GM23338 (cell line): ENCODE measurements at regions not wholly inside any gene's neighbourhood (a gene's known extent, or its start where the extent isn't known, plus 50 kb on each side); places are given as distances from the start of the nearest gene placed in this dataset.
A peak's percentile ranks its signal among the peaks of the same experiment; 100 is the strongest.

ENCODE experiments used
- ATAC-seq: fragments of 200-7000 bp; cut with Tn5 transposase; 3 replicates; pipeline ENCODE4 v1.9.1; 2020
- DNase-seq: peaks from one replicate; pipeline ENCODE4 v3.0.0-alpha.2; 2015; ENCODE audit warnings: low spot score
- H2AFZ ChIP-seq: fragments of 200-600 bp; sonication (generic); 2 replicates; pipeline ENCODE4 v1.8.0; 2016; ENCODE audit warnings: antibody characterized with exemption, mild to moderate bottlenecking, moderate library complexity
- H3F3A ChIP-seq: fragments of 200-600 bp; sonication (generic); replicated peaks from 2 replicates; pipeline ENCODE4 v1.8.0; 2017; ENCODE audit warnings: antibody characterized with exemption, mixed run types, low read depth
- H3K27ac ChIP-seq: fragments of 200-600 bp; sonication (generic); 2 replicates; pipeline ENCODE4 v1.6.1; 2016; ENCODE audit warnings: low read depth
- H3K27me3 ChIP-seq: fragments of 200-600 bp; sonication (generic); 2 replicates; pipeline ENCODE4 v1.8.0; 2016; ENCODE audit warnings: mild to moderate bottlenecking, mixed run types, moderate library complexity; ENCODE audit not compliant: insufficient read depth
- H3K36me3 ChIP-seq: fragments of 200-600 bp; sonication (generic); 2 replicates; pipeline ENCODE4 v1.8.0; 2016; ENCODE audit warnings: mild to moderate bottlenecking; ENCODE audit not compliant: insufficient read depth
- H3K4me1 ChIP-seq: fragments of 200-600 bp; sonication (generic); 2 replicates; pipeline ENCODE4 v1.8.0; 2016; ENCODE audit warnings: mild to moderate bottlenecking, moderate library complexity; ENCODE audit not compliant: insufficient read depth
- H3K4me2 ChIP-seq: fragments of 200-600 bp; sonication (generic); 2 replicates; pipeline ENCODE4 v1.7.1; 2017; ENCODE audit warnings: mixed run types
- H3K4me3 ChIP-seq: fragments of 200-600 bp; sonication (generic); 2 replicates; pipeline ENCODE4 v1.6.1; 2016; ENCODE audit warnings: mixed run types
- H3K79me2 ChIP-seq: fragments of 200-600 bp; sonication (generic); replicated peaks from 2 replicates; pipeline ENCODE4 v1.8.0; 2017; ENCODE audit warnings: mild to moderate bottlenecking; ENCODE audit not compliant: insufficient read depth
- H3K9me2 ChIP-seq: fragments of 200-600 bp; sonication (generic); 2 replicates; pipeline ENCODE4 v1.8.0; 2017; ENCODE audit not compliant: insufficient read depth
- H4K20me1 ChIP-seq: fragments of 200-600 bp; sonication (generic); replicated peaks from 2 replicates; pipeline ENCODE4 v1.8.0; 2017; ENCODE audit warnings: mild to moderate bottlenecking; ENCODE audit not compliant: insufficient read depth
- H3K27ac Mint-ChIP-seq: 2 replicates; pipeline ENCODE4 v1.8.0; 2020; ENCODE audit warnings: inconsistent platforms, mild to moderate bottlenecking, moderate library complexity, mixed read lengths
- H3K27me3 Mint-ChIP-seq: 3 replicates; pipeline ENCODE4 v1.8.0; 2022; ENCODE audit warnings: low read depth, mild to moderate bottlenecking, moderate library complexity, mixed read lengths, inconsistent platforms; ENCODE audit not compliant: insufficient read depth, poor library complexity
- H3K36me3 Mint-ChIP-seq: 3 replicates; pipeline ENCODE4 v1.8.0; 2021; ENCODE audit warnings: low read depth, mild to moderate bottlenecking, inconsistent platforms, moderate library complexity, mixed read lengths
- H3K4me1 Mint-ChIP-seq: 3 replicates; pipeline ENCODE4 v1.8.0; 2020; ENCODE audit warnings: mild to moderate bottlenecking, inconsistent platforms, mixed read lengths
- H3K4me3 Mint-ChIP-seq: 3 replicates; pipeline ENCODE4 v1.8.0; 2021; ENCODE audit warnings: moderate library complexity, mild to moderate bottlenecking, inconsistent platforms, mixed read lengths
- H3K9me3 Mint-ChIP-seq: 3 replicates; pipeline ENCODE4 v1.8.0; 2020; ENCODE audit warnings: moderate library complexity, mild to moderate bottlenecking, inconsistent platforms, mixed read lengths
- TF ChIP-seq, protein P1 (sequence below): fragments of 250-450 bp; sonication (Bioruptor Pico); IDR thresholded peaks from 2 replicates; pipeline ENCODE4 v1.5.0; 2020; ENCODE audit warnings: mild to moderate bottlenecking, moderate library complexity
- TF ChIP-seq, protein P2 (sequence below): IDR thresholded peaks from one replicate; pipeline ENCODE4 v1.6.1; 2018; ENCODE audit warnings: antibody characterized with exemption; ENCODE audit not compliant: unreplicated experiment
- TF ChIP-seq, protein P3 (sequence below), 2 experiments: fragments of 200-600 bp in 1 of 2; sonication (generic) in 1 of 2; conservative IDR thresholded peaks; 2 replicates each; pipeline versions ENCODE4 v1.5.1 to v1.6.1; 2016 to 2017; ENCODE audit warnings: antibody characterized with exemption in 2 of 2, low read depth in 2 of 2, mild to moderate bottlenecking in 2 of 2, moderate library complexity in 1 of 2

DNA sequence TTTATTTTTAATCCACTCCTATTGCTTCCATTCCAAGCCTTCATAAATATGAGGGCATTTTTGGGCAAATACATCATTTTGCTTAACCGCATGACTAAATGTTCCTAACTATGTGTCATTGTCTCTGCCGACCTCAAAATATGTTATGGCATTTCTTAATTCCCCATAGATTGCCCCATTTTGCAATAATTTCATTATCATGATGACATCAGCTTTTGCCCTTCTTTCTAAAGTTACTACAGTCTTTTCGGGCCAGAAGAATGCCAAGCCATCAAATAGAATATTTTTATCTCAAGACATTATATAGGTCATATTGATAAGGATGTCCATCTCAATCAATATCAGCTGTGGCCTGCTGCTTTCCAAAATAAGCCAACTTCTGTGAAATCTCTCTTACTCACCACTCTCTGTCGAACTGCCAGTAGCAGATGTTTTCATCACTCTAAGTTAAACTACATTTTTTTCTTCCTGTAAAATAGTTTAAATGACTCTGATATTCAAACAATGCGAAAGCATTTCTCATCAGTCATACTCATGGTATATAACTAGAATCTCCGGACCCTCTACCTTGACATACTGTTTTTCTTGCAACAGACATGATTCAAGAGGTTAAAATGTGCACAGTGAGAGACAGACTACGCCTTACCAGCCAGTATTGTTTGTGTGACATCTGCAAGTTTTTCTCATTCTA, 1254.6 kb upstream of the CELF2 start (continued):
- TF ChIP-seq, protein P1, sequence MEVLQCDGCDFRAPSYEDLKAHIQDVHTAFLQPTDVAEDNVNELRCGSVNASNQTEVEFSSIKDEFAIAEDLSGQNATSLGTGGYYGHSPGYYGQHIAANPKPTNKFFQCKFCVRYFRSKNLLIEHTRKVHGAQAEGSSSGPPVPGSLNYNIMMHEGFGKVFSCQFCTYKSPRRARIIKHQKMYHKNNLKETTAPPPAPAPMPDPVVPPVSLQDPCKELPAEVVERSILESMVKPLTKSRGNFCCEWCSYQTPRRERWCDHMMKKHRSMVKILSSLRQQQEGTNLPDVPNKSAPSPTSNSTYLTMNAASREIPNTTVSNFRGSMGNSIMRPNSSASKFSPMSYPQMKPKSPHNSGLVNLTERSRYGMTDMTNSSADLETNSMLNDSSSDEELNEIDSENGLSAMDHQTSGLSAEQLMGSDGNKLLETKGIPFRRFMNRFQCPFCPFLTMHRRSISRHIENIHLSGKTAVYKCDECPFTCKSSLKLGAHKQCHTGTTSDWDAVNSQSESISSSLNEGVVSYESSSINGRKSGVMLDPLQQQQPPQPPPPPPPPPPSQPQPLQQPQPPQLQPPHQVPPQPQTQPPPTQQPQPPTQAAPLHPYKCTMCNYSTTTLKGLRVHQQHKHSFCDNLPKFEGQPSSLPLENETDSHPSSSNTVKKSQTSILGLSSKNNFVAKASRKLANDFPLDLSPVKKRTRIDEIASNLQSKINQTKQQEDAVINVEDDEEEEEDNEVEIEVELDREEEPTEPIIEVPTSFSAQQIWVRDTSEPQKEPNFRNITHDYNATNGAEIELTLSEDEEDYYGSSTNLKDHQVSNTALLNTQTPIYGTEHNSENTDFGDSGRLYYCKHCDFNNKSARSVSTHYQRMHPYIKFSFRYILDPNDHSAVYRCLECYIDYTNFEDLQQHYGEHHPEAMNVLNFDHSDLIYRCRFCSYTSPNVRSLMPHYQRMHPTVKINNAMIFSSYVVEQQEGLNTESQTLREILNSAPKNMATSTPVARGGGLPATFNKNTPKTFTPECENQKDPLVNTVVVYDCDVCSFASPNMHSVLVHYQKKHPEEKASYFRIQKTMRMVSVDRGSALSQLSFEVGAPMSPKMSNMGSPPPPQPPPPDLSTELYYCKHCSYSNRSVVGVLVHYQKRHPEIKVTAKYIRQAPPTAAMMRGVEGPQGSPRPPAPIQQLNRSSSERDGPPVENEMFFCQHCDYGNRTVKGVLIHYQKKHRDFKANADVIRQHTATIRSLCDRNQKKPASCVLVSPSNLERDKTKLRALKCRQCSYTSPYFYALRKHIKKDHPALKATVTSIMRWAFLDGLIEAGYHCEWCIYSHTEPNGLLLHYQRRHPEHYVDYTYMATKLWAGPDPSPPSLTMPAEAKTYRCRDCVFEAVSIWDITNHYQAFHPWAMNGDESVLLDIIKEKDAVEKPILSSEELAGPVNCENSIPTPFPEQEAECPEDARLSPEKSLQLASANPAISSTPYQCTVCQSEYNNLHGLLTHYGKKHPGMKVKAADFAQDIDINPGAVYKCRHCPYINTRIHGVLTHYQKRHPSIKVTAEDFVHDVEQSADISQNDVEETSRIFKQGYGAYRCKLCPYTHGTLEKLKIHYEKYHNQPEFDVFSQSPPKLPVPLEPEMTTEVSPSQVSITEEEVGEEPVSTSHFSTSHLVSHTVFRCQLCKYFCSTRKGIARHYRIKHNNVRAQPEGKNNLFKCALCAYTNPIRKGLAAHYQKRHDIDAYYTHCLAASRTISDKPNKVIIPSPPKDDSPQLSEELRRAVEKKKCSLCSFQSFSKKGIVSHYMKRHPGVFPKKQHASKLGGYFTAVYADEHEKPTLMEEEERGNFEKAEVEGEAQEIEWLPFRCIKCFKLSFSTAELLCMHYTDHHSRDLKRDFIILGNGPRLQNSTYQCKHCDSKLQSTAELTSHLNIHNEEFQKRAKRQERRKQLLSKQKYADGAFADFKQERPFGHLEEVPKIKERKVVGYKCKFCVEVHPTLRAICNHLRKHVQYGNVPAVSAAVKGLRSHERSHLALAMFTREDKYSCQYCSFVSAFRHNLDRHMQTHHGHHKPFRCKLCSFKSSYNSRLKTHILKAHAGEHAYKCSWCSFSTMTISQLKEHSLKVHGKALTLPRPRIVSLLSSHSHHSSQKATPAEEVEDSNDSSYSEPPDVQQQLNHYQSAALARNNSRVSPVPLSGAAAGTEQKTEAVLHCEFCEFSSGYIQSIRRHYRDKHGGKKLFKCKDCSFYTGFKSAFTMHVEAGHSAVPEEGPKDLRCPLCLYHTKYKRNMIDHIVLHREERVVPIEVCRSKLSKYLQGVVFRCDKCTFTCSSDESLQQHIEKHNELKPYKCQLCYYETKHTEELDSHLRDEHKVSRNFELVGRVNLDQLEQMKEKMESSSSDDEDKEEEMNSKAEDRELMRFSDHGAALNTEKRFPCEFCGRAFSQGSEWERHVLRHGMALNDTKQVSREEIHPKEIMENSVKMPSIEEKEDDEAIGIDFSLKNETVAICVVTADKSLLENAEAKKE (CRISPR knock-in tag), result no peak

DNA sequence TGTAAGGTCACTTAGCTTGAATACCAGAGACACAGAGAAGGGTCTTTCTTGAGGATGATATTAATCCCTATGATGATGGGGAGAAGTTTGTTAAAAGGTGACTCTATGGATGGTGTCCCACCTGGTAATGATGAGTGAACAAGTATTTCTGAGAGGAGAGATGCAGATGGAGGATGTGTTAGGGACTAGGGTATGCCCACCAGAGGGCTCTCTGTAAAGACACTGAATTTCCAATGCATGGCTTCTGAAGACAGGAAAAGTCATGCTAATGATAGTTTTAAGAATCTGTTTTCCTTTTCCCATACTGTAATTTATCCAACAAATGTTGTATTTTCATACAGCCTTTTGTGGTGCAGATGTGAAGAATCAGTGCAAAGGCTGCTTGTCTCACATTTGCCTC, 1250.9 kb upstream of the CELF2 start:
- Mint-ChIP-seq H3K27ac (no peak overlapping the region), H3K4me3 (no peak overlapping the region), H3K27me3 (no peaks in the 10 kb centered on the region), H3K4me1 (no peaks in the 10 kb centered on the region), H3K9me3 (0 out of 3 replicates have a peak, but pooled peaks cover 3% of the 10 kb centered on the region), H3K36me3 (peaks cover 3% of the 10 kb centered on the region; the same call in 1 of the 3 replicates)
- TF ChIP-seq, protein P2, sequence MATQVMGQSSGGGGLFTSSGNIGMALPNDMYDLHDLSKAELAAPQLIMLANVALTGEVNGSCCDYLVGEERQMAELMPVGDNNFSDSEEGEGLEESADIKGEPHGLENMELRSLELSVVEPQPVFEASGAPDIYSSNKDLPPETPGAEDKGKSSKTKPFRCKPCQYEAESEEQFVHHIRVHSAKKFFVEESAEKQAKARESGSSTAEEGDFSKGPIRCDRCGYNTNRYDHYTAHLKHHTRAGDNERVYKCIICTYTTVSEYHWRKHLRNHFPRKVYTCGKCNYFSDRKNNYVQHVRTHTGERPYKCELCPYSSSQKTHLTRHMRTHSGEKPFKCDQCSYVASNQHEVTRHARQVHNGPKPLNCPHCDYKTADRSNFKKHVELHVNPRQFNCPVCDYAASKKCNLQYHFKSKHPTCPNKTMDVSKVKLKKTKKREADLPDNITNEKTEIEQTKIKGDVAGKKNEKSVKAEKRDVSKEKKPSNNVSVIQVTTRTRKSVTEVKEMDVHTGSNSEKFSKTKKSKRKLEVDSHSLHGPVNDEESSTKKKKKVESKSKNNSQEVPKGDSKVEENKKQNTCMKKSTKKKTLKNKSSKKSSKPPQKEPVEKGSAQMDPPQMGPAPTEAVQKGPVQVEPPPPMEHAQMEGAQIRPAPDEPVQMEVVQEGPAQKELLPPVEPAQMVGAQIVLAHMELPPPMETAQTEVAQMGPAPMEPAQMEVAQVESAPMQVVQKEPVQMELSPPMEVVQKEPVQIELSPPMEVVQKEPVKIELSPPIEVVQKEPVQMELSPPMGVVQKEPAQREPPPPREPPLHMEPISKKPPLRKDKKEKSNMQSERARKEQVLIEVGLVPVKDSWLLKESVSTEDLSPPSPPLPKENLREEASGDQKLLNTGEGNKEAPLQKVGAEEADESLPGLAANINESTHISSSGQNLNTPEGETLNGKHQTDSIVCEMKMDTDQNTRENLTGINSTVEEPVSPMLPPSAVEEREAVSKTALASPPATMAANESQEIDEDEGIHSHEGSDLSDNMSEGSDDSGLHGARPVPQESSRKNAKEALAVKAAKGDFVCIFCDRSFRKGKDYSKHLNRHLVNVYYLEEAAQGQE, result no peak
- TF ChIP-seq, protein P3, sequence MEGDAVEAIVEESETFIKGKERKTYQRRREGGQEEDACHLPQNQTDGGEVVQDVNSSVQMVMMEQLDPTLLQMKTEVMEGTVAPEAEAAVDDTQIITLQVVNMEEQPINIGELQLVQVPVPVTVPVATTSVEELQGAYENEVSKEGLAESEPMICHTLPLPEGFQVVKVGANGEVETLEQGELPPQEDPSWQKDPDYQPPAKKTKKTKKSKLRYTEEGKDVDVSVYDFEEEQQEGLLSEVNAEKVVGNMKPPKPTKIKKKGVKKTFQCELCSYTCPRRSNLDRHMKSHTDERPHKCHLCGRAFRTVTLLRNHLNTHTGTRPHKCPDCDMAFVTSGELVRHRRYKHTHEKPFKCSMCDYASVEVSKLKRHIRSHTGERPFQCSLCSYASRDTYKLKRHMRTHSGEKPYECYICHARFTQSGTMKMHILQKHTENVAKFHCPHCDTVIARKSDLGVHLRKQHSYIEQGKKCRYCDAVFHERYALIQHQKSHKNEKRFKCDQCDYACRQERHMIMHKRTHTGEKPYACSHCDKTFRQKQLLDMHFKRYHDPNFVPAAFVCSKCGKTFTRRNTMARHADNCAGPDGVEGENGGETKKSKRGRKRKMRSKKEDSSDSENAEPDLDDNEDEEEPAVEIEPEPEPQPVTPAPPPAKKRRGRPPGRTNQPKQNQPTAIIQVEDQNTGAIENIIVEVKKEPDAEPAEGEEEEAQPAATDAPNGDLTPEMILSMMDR (conservative IDR thresholded peaks at IDR 0.05; ENCODE audit: low read depth in 2 of 2), result peak; percentile 53 to 59
- Histone ChIP-seq H4K20me1 (no peaks in the 10 kb centered on the region), H2AFZ (peak overlapping the region; percentile 43; the same call in 1 of the 2 replicates), H3K4me3 (no peak overlapping the region), H3K27ac (no peak overlapping the region), H3K9me2 (no peaks in the 10 kb centered on the region), H3K36me3 (no peaks in the 10 kb centered on the region), H3K4me1 (no peaks in the 10 kb centered on the region), H3F3A (no peaks in the 10 kb centered on the region), H3K79me2 (no peaks in the 10 kb centered on the region), H3K27me3 (no peaks in the 10 kb centered on the region), H3K4me2 (no peak overlapping the region)
- ATAC-seq (peak; percentile 45; the same call in 2 of the 3 replicates), DNase-seq (peak; percentile 40)
